K562 (cell line): ENCODE measurements at regions not wholly inside any gene's neighbourhood (a gene's known extent, or its start where the extent isn't known, plus 50 kb on each side); places are given as distances from the start of the nearest gene placed in this dataset.

Source experiments
- ATAC-seq: fragments of 200-7000 bp; cut with Tn5 transposase; 3 replicates; pipeline ENCODE4 v1.9.1; 2020; ENCODE audit warnings: moderate library complexity
- BruUV-seq: library from RNA; stranded (reverse); fragments of 400-500 nt; replicated peaks from 2 replicates; lab custom pipeline; 2021; lab: Mats Ljungman, UMichigan
- CTCF ChIA-PET: fragments of 300-600 bp; formaldehyde crosslinking; extraction: SDS; loops from one replicate; lab custom pipeline; 2021; ENCODE audit warnings: low intra/inter-chr PET ratio; lab: Yijun Ruan, JAX
- POLR2A ChIA-PET: fragments of 300-600, 350-650 bp; sonication (Branson Sonifier 250); formaldehyde crosslinking; extraction: SDS; loops from one replicate; lab custom pipeline; 2021; ENCODE audit warnings: antibody characterized with exemption, inconsistent platforms; lab: Yijun Ruan, JAX
- DNase-seq, 4 experiments: peaks; one replicate each; pipeline versions ENCODE4 v3.0.0 to v3.0.0-alpha.2; 2011 to 2018; ENCODE audit warnings: low spot score in 3 of 4, mixed read lengths in 3 of 4; ENCODE audit errors: extremely low read depth in 1 of 4
- FAIRE-seq: peaks from 2 replicates; lab custom pipeline; 2011; peaks lifted over from hg19 to GRCh38; lab: Jason Lieb, UNC
- H2AFZ ChIP-seq: 2 replicates; pipeline ENCODE4 v1.6.0; 2011; ENCODE audit warnings: low read depth, low read length, control low read depth, inconsistent platforms
- H3K27ac ChIP-seq: fragments of 200-600 bp; 3 replicates; pipeline ENCODE4 v1.8.0; 2011; ENCODE audit warnings: low read depth, mild to moderate bottlenecking, control low read depth, inconsistent platforms, low read length, moderate library complexity, mixed read lengths; ENCODE audit errors: extremely low read depth
- H3K27me3 ChIP-seq, 2 experiments: fragments of 300-600 bp in 1 of 2; 2 replicates in 1 of 2; 3 replicates in 1 of 2; pipeline versions ENCODE4 v1.6.0 to v1.8.0; 2011; ENCODE audit warnings: inconsistent platforms in 2 of 2, low read length in 2 of 2, mild to moderate bottlenecking in 1 of 2, mixed read lengths in 1 of 2, moderate library complexity in 1 of 2; ENCODE audit not compliant: control insufficient read depth in 2 of 2, insufficient read depth in 2 of 2
- H3K36me3 ChIP-seq: fragments of 300-600 bp; 3 replicates; pipeline ENCODE4 v1.8.0; 2011; ENCODE audit warnings: mild to moderate bottlenecking, low read length, inconsistent platforms; ENCODE audit not compliant: control insufficient read depth, insufficient read depth
- H3K4me1 ChIP-seq, 2 experiments: fragments of 200-600 bp in 1 of 2; replicated peaks in 1 of 2; 2 replicates in 1 of 2; 3 replicates in 1 of 2; pipeline versions ENCODE4 v1.5.1 to v1.8.0; 2011; ENCODE audit warnings: inconsistent platforms in 2 of 2, low read length in 2 of 2, mild to moderate bottlenecking in 1 of 2, mixed read lengths in 1 of 2, moderate library complexity in 1 of 2; ENCODE audit not compliant: control insufficient read depth in 2 of 2, insufficient read depth in 2 of 2
- H3K4me2 ChIP-seq: 2 replicates; pipeline ENCODE4 v1.6.1; 2011; ENCODE audit warnings: low read length, control low read depth, inconsistent platforms, mixed read lengths; ENCODE audit not compliant: insufficient read depth
- H3K4me3 ChIP-seq: fragments of 200-600 bp; sonication (generic), shearing (Covaris generic); 2 replicates; pipeline ENCODE4 v1.5.1; 2016; ENCODE audit warnings: control low read depth, inconsistent platforms
- H3K79me2 ChIP-seq: fragments of 200-600 bp; 3 replicates; pipeline ENCODE4 v1.8.0; 2011; ENCODE audit warnings: low read length, inconsistent platforms; ENCODE audit not compliant: control insufficient read depth, insufficient read depth
- H3K9ac ChIP-seq, 2 experiments: 2 replicates each; pipeline versions ENCODE4 v1.6.0 to v1.6.1; 2011; ENCODE audit warnings: low read depth in 2 of 2, low read length in 2 of 2, control low read depth in 1 of 2, inconsistent platforms in 1 of 2, mild to moderate bottlenecking in 1 of 2, mixed read lengths in 1 of 2; ENCODE audit not compliant: insufficient read depth in 1 of 2
- H3K9me1 ChIP-seq: one replicate; pipeline ENCODE4 v1.6.0; 2011; ENCODE audit warnings: inconsistent platforms, mild to moderate bottlenecking, low read length, moderate library complexity; ENCODE audit not compliant: control insufficient read depth, insufficient read depth
- H3K9me3 ChIP-seq: replicated peaks from 2 replicates; pipeline ENCODE4 v1.5.1; 2011; ENCODE audit warnings: low read depth, low read length, inconsistent platforms; ENCODE audit not compliant: control insufficient read depth, insufficient read depth
- H4K20me1 ChIP-seq: replicated peaks from 2 replicates; pipeline ENCODE4 v1.6.1; 2011; ENCODE audit warnings: low read length, inconsistent platforms, mixed read lengths; ENCODE audit not compliant: control insufficient read depth, insufficient read depth
- ARID3B ChIP-seq: fragments of 250-450 bp; sonication (Bioruptor Pico); IDR thresholded peaks from 2 replicates; pipeline ENCODE4 v1.4.0; 2020; ENCODE audit warnings: borderline replicate concordance
- BRD9 ChIP-seq: fragments of 450-650 bp; IDR thresholded peaks from 2 replicates; pipeline ENCODE4 v1.6.1; 2018; ENCODE audit warnings: low read depth; ENCODE audit not compliant: partially characterized antibody
- CTCFL ChIP-seq: IDR thresholded peaks from 2 replicates; pipeline ENCODE4 v1.6.1; 2011; ENCODE audit warnings: borderline replicate concordance, low read depth, mild to moderate bottlenecking, moderate library complexity, low read length; ENCODE audit not compliant: insufficient read depth, poor library complexity, severe bottlenecking
- DACH1 ChIP-seq: fragments of 450-650 bp; IDR thresholded peaks from 2 replicates; pipeline ENCODE4 v1.6.1; 2018; ENCODE audit not compliant: partially characterized antibody
- E2F3 ChIP-seq: fragments of 250-450 bp; sonication (Bioruptor Pico); IDR thresholded peaks from 2 replicates; pipeline ENCODE4 v1.4.0; 2020; ENCODE audit warnings: mild to moderate bottlenecking
- GATAD2A ChIP-seq: fragments of 450-650 bp; IDR thresholded peaks from 2 replicates; pipeline ENCODE4 v1.6.1; 2017
- HMG20A ChIP-seq: fragments of 450-650 bp; formaldehyde crosslinking; conservative IDR thresholded peaks from 2 replicates; pipeline ENCODE4 v1.4.0; 2020; ENCODE audit warnings: mild to moderate bottlenecking, mixed read lengths
- HMGXB4 ChIP-seq: sonication (generic); formaldehyde crosslinking; IDR thresholded peaks from 2 replicates; pipeline ENCODE4 v1.8.1; 2023; ENCODE audit warnings: mild to moderate bottlenecking, missing genetic modification reagents
- JUN ChIP-seq, 2 experiments: sonication (generic) in 1 of 2; formaldehyde crosslinking in 1 of 2; IDR thresholded peaks; 2 replicates each; pipeline versions ENCODE4 v1.6.1 to v1.8.0; 2012 to 2022; ENCODE audit warnings: borderline replicate concordance in 2 of 2, mild to moderate bottlenecking in 2 of 2, improper control_type of control experiment in 1 of 2, low read depth in 1 of 2, low read length in 1 of 2, missing genetic modification reagents in 1 of 2
- KLF10 ChIP-seq: fragments of 250-450 bp; sonication (Bioruptor Pico); IDR thresholded peaks from 2 replicates; pipeline ENCODE4 v1.6.1; 2021; ENCODE audit warnings: matching md5 sums
- KLF13 ChIP-seq: fragments of 450-650 bp; IDR thresholded peaks from 2 replicates; pipeline ENCODE4 v1.6.1; 2016; ENCODE audit warnings: missing genetic modification characterization, low read depth, mild to moderate bottlenecking, missing compliant biosample characterization, moderate library complexity, borderline replicate concordance
- RAD51 ChIP-seq: fragments of 450-650 bp; IDR thresholded peaks from 2 replicates; pipeline ENCODE4 v1.7.1; 2016; ENCODE audit warnings: low read depth, mild to moderate bottlenecking, borderline replicate concordance
- SAFB2 ChIP-seq: fragments of 200-400 bp; formaldehyde crosslinking; IDR thresholded peaks from 2 replicates; pipeline ENCODE4 v1.6.1; 2018; ENCODE audit warnings: borderline replicate concordance, low read length, low read depth, moderate library complexity; ENCODE audit not compliant: severe bottlenecking
- SRF ChIP-seq, 2 experiments: fragments of 250-450, 450-650 bp in 1 of 2; sonication (Bioruptor Pico) in 1 of 2; sonication (generic) in 1 of 2; formaldehyde crosslinking; IDR thresholded peaks; 2 replicates each; pipeline versions ENCODE4 v1.5.0 to v1.5.1; 2020 to 2022; ENCODE audit warnings: mild to moderate bottlenecking in 1 of 2, missing genetic modification reagents in 1 of 2
- TAF9B ChIP-seq: fragments of 450-650 bp; IDR thresholded peaks from 2 replicates; pipeline ENCODE4 v1.6.1; 2018; ENCODE audit warnings: mild to moderate bottlenecking; ENCODE audit not compliant: partially characterized antibody
- WGBS: fragments of 100-300 bp; shearing (Covaris generic); methylation state at CpG from one replicate; pipeline ENCODE4 v1.1.6; 2016; ENCODE audit warnings: low coverage, mixed read lengths; ENCODE audit not compliant: insufficient coverage; ENCODE audit errors: missing lambda C conversion rate; 5-methylcytosine and 5-hydroxymethylcytosine counted together
- in situ Hi-C: fragments of 300-500 bp; cut with MboI; formaldehyde crosslinking; loops from 4 replicates; pipeline ENCODE4 v1.15.0; 2018; ENCODE audit warnings: inconsistent platforms, mixed read lengths
- intact Hi-C: fragments of 100-400 bp; cut with micrococcal nuclease; formaldehyde crosslinking; loops from 2 replicates; pipeline ENCODE4 v1.14.2; 2022

GRCh38 chr5:103764403-103764802 is 201.8 kb upstream of the NUDT12 start:
- no peaks in the 10 kb centered on the region for H3K36me3 ChIP-seq
- ATAC-seq (no peak), DNase-seq (no peak), FAIRE-seq (no peak)
- no peak for TF ChIP-seq JUN (IDR thresholded peaks at IDR 0.05; ENCODE audit: borderline replicate concordance, low read depth, low read length)
- TF ChIP-seq JUN (CRISPR knock-in tag; IDR thresholded peaks at IDR 0.05; ENCODE audit: borderline replicate concordance): no peak
- TF ChIP-seq RAD51: no peak
- TF ChIP-seq KLF10 (CRISPR knock-in tag): no peak
- no peak for TF ChIP-seq BRD9
- TF ChIP-seq TAF9B: no peak
- TF ChIP-seq SAFB2: no peak
- TF ChIP-seq ARID3B (CRISPR knock-in tag): no peak
- TF ChIP-seq HMG20A (CRISPR knock-in tag): no peak
- no peak for TF ChIP-seq HMGXB4
- no peak for TF ChIP-seq DACH1
- no peak for TF ChIP-seq SRF (CRISPR knock-in tag; IDR thresholded peaks at IDR 0.05)
- TF ChIP-seq KLF13 (tag): no peak
- no peak for TF ChIP-seq CTCFL
- TF ChIP-seq GATAD2A: no peak
- no peak for TF ChIP-seq E2F3 (CRISPR knock-in tag)
- H3K9me3 ChIP-seq: no peaks in the 10 kb centered on the region
- no peaks in the 10 kb centered on the region for H3K9me1 ChIP-seq
- H3K4me3 ChIP-seq: no peak overlapping the region
- no peak overlapping the region for H2AFZ ChIP-seq
- no peaks in the 10 kb centered on the region for H3K79me2 ChIP-seq
- intact Hi-C loops (no loop called here), in situ Hi-C loops (no loop called here)
- 1% methylated on average over 10 of the region's 10 CpGs for WGBS
- no TSS peak for BruUV-seq
- H3K27me3 ChIP-seq: no peaks in the 10 kb centered on the region
- no peak overlapping the region for H3K9ac ChIP-seq
- H4K20me1 ChIP-seq: no peaks in the 10 kb centered on the region
- no peaks in the 10 kb centered on the region for H3K4me1 ChIP-seq
- no peak overlapping the region for H3K27ac ChIP-seq
- ChIA-PET CTCF (no interaction called here), POLR2A (interaction anchor here (0.6 kb wide), 1 partner anchor 86 kb away, joined by 3 read pairs; no protein-coding TSS in a partner anchor)
- H3K4me2 ChIP-seq: no peak overlapping the region
